H1 (cell line): ENCODE measurements at regions not wholly inside any gene's neighbourhood (a gene's known extent, or its start where the extent isn't known, plus 50 kb on each side); places are given as distances from the start of the nearest gene placed in this dataset.

ENCODE experiments used
- CTCF ChIA-PET: fragments of 300-600 bp; sonication (Branson Sonifier 250); formaldehyde crosslinking; loops from one replicate; lab custom pipeline; 2021; ENCODE audit not compliant: partially characterized antibody; lab: Charles Lee
- POLR2A ChIA-PET: fragments of 300-600 bp; sonication (Branson Sonifier 250); formaldehyde crosslinking; loops from one replicate; lab custom pipeline; 2021; ENCODE audit warnings: inconsistent platforms; ENCODE audit not compliant: partially characterized antibody; lab: Charles Lee
- DNase-seq, 2 experiments: peaks; one replicate each; pipeline versions ENCODE4 v3.0.0 to v3.0.0-alpha.2; 2010 to 2022; ENCODE audit warnings: low spot score in 2 of 2, low read depth in 1 of 2, mixed read lengths in 1 of 2
- FAIRE-seq: peaks from 2 replicates; lab custom pipeline; 2011; peaks lifted over from hg19 to GRCh38; lab: Jason Lieb, UNC
- H2AFZ ChIP-seq: 2 replicates; pipeline ENCODE4 v1.8.1; 2012; ENCODE audit warnings: low read length, inconsistent platforms
- H2AK5ac ChIP-seq: 2 replicates; pipeline ENCODE4 v1.6.1; 2013; ENCODE audit warnings: low read depth, low read length
- H2BK120ac ChIP-seq: replicated peaks from 2 replicates; pipeline ENCODE3; 2013; ENCODE audit warnings: low read depth, low read length, inconsistent platforms
- H2BK12ac ChIP-seq: 2 replicates; pipeline ENCODE4 v1.6.1; 2013; ENCODE audit warnings: low read depth, low read length
- H2BK15ac ChIP-seq: 2 replicates; pipeline ENCODE4 v1.6.1; 2013; ENCODE audit warnings: low read length
- H2BK20ac ChIP-seq: 2 replicates; pipeline ENCODE4 v1.6.1; 2013; ENCODE audit warnings: low read length
- H2BK5ac ChIP-seq: 2 replicates; pipeline ENCODE4 v1.6.1; 2013; ENCODE audit warnings: low read depth, low read length
- H3K14ac ChIP-seq: 2 replicates; pipeline ENCODE4 v1.6.1; 2013; ENCODE audit warnings: inconsistent platforms; ENCODE audit not compliant: insufficient read length
- H3K18ac ChIP-seq: 2 replicates; pipeline ENCODE4 v1.6.1; 2013; ENCODE audit warnings: low read length; ENCODE audit errors: extremely low read depth
- H3K23ac ChIP-seq: 2 replicates; pipeline ENCODE4 v1.6.1; 2013; ENCODE audit warnings: inconsistent platforms; ENCODE audit not compliant: insufficient read length
- H3K23me2 ChIP-seq: 2 replicates; pipeline ENCODE4 v1.6.1; 2013; ENCODE audit warnings: low read depth, low read length
- H3K27ac ChIP-seq: 2 replicates; pipeline ENCODE4 v1.6.1; 2011; ENCODE audit warnings: low read depth, low read length, inconsistent platforms
- H3K27me3 ChIP-seq, 4 experiments: replicated peaks in 1 of 4; 1 replicate in 1 of 4; 2 replicates in 3 of 4; pipeline versions ENCODE4 v1.6.1 to v1.8.1; 2011 to 2013; ENCODE audit warnings: low read length in 3 of 4, mild to moderate bottlenecking in 3 of 4, inconsistent platforms in 2 of 4, mixed read lengths in 2 of 4, moderate library complexity in 1 of 4; ENCODE audit not compliant: control insufficient read depth in 3 of 4, insufficient read depth in 3 of 4; ENCODE audit errors: extremely low read depth in 1 of 4
- H3K36me3 ChIP-seq, 4 experiments: 2 replicates each; pipeline versions ENCODE4 v1.6.1 to v1.8.1; 2011 to 2013; ENCODE audit warnings: mild to moderate bottlenecking in 4 of 4, low read length in 3 of 4, moderate library complexity in 2 of 4, control low read depth in 1 of 4, inconsistent platforms in 1 of 4; ENCODE audit not compliant: insufficient read depth in 4 of 4, control insufficient read depth in 2 of 4
- H3K4ac ChIP-seq: replicated peaks from 2 replicates; pipeline ENCODE3; 2013; ENCODE audit warnings: low read length, low read depth, mixed read lengths, inconsistent platforms; ENCODE audit not compliant: insufficient read length
- H3K4me1 ChIP-seq, 4 experiments: replicated peaks in 1 of 4; 1 replicate in 1 of 4; 2 replicates in 3 of 4; pipeline versions ENCODE4 v1.6.1 to v1.8.1; 2011 to 2013; ENCODE audit warnings: low read length in 3 of 4, inconsistent platforms in 2 of 4, mixed read lengths in 1 of 4; ENCODE audit not compliant: insufficient read depth in 4 of 4, control insufficient read depth in 3 of 4
- H3K4me2 ChIP-seq, 2 experiments: 2 replicates each; pipeline versions ENCODE4 v1.6.1 to v1.8.1; 2011 to 2013; ENCODE audit warnings: low read depth in 2 of 2, low read length in 2 of 2, control low read depth in 1 of 2, inconsistent platforms in 1 of 2, mild to moderate bottlenecking in 1 of 2; ENCODE audit not compliant: insufficient read depth in 1 of 2
- H3K4me3 ChIP-seq, 4 experiments: fragments of 200-600, 300-600 bp in 1 of 4; sonication (generic), shearing (Covaris generic), sonication (Bioruptor Twin) in 1 of 4; 2 replicates each; pipeline versions ENCODE4 v1.5.1 to v1.8.1; 2011 to 2016; ENCODE audit warnings: low read length in 4 of 4, low read depth in 3 of 4, control low read depth in 2 of 4, inconsistent platforms in 2 of 4, mild to moderate bottlenecking in 2 of 4, mixed read lengths in 1 of 4, moderate library complexity in 1 of 4; ENCODE audit not compliant: insufficient read depth in 2 of 4; ENCODE audit errors: extremely low read depth in 1 of 4
- H3K56ac ChIP-seq: replicated peaks from 2 replicates; pipeline ENCODE3; 2013; ENCODE audit warnings: low read depth, mild to moderate bottlenecking, mixed read lengths, low read length, inconsistent platforms; ENCODE audit not compliant: insufficient read length
- H3K79me1 ChIP-seq: 2 replicates; pipeline ENCODE4 v1.6.1; 2013; ENCODE audit warnings: low read depth, low read length, control low read depth
- H3K79me2 ChIP-seq, 2 experiments: 2 replicates each; pipeline versions ENCODE4 v1.6.1 to v1.8.1; 2012 to 2013; ENCODE audit warnings: low read length in 2 of 2, mild to moderate bottlenecking in 2 of 2, inconsistent platforms in 1 of 2; ENCODE audit not compliant: insufficient read depth in 2 of 2, control insufficient read depth in 1 of 2
- H3K9ac ChIP-seq, 4 experiments: replicated peaks in 1 of 4; 1 replicate in 1 of 4; 2 replicates in 3 of 4; pipeline versions ENCODE4 v1.6.1 to v1.8.1; 2011 to 2013; ENCODE audit warnings: low read depth in 3 of 4, low read length in 3 of 4, control low read depth in 2 of 4, mild to moderate bottlenecking in 2 of 4, moderate library complexity in 2 of 4, inconsistent platforms in 1 of 4; ENCODE audit errors: extremely low read depth in 1 of 4
- H3K9me3 ChIP-seq, 2 experiments: 2 replicates each; pipeline versions ENCODE4 v1.6.1 to v1.8.1; 2012 to 2013; ENCODE audit warnings: mild to moderate bottlenecking in 2 of 2, moderate library complexity in 2 of 2, control low read depth in 1 of 2, inconsistent platforms in 1 of 2, low read depth in 1 of 2, low read length in 1 of 2, mixed read lengths in 1 of 2; ENCODE audit not compliant: insufficient read depth in 2 of 2
- H4K20me1 ChIP-seq, 2 experiments: replicated peaks in 1 of 2; 2 replicates each; pipeline versions ENCODE3 to v1.8.1; 2011 to 2013; ENCODE audit warnings: inconsistent platforms in 2 of 2, low read length in 2 of 2, mild to moderate bottlenecking in 1 of 2; ENCODE audit not compliant: insufficient read depth in 2 of 2, control insufficient read depth in 1 of 2
- H4K5ac ChIP-seq: 2 replicates; pipeline ENCODE4 v1.6.1; 2013; ENCODE audit warnings: low read length, low read depth, mixed read lengths, inconsistent platforms; ENCODE audit not compliant: insufficient read length
- H4K8ac ChIP-seq: 2 replicates; pipeline ENCODE4 v1.8.0; 2013; ENCODE audit warnings: mild to moderate bottlenecking, moderate library complexity, low read length, inconsistent platforms; ENCODE audit not compliant: insufficient read depth; ENCODE audit errors: extremely low read depth
- H4K91ac ChIP-seq: replicated peaks from 2 replicates; pipeline ENCODE3; 2013; ENCODE audit warnings: low read length, mixed read lengths, inconsistent platforms; ENCODE audit not compliant: insufficient read length
- ATF3 ChIP-seq: IDR thresholded peaks from 2 replicates; pipeline ENCODE4 v1.6.1; 2011; ENCODE audit warnings: low read depth, mild to moderate bottlenecking, low read length; ENCODE audit not compliant: insufficient read depth
- CBX5 ChIP-seq: fragments of 300-800, 300-1000 bp; sonication (generic); IDR thresholded peaks from 2 replicates; pipeline ENCODE4 v1.7.1; 2016; ENCODE audit warnings: antibody characterized with exemption, low read length, low read depth
- GTF2F1 ChIP-seq: IDR thresholded peaks from 2 replicates; pipeline ENCODE4 v1.6.1; 2012; ENCODE audit warnings: low read depth, low read length, improper control_type of control experiment, borderline replicate concordance
- HDAC2 ChIP-seq, 2 experiments: fragments of 300-600 bp in 1 of 2; sonication (generic) in 1 of 2; IDR thresholded peaks; 2 replicates each; pipeline ENCODE4 v1.6.1; 2011 to 2012; ENCODE audit warnings: low read depth in 2 of 2, low read length in 2 of 2, mild to moderate bottlenecking in 2 of 2, moderate library complexity in 2 of 2, borderline replicate concordance in 1 of 2, inconsistent platforms in 1 of 2
- JUN ChIP-seq: IDR thresholded peaks from 2 replicates; pipeline ENCODE4 v1.6.1; 2011; ENCODE audit warnings: low read depth, mild to moderate bottlenecking, improper control_type of control experiment, low read length
- KDM4A ChIP-seq: IDR thresholded peaks from one replicate; pipeline ENCODE4 v1.7.1; 2012; ENCODE audit warnings: low read depth, mild to moderate bottlenecking, moderate library complexity, low read length, inconsistent platforms; ENCODE audit not compliant: severe bottlenecking
- MAFK ChIP-seq: IDR thresholded peaks from 2 replicates; pipeline ENCODE4 v1.6.1; 2012; ENCODE audit warnings: low read depth, mild to moderate bottlenecking, improper control_type of control experiment, low read length
- NRF1 ChIP-seq: IDR thresholded peaks from 2 replicates; pipeline ENCODE4 v1.6.1; 2011; ENCODE audit warnings: mild to moderate bottlenecking, low read depth, low read length, improper control_type of control experiment
- POLR2AphosphoS5 ChIP-seq: IDR thresholded peaks from 2 replicates; pipeline ENCODE4 v1.6.1; 2011; ENCODE audit warnings: low read depth, low read length
- RBBP5 ChIP-seq: IDR thresholded peaks from 2 replicates; pipeline ENCODE4 v1.7.1; 2012; ENCODE audit warnings: low read depth, mild to moderate bottlenecking, inconsistent platforms, low read length, moderate library complexity, borderline replicate concordance
- SIRT6 ChIP-seq: IDR thresholded peaks from one replicate; pipeline ENCODE4 v1.7.1; 2012; ENCODE audit warnings: low read length, inconsistent platforms
- SIX5 ChIP-seq: IDR thresholded peaks from 2 replicates; pipeline ENCODE4 v1.6.1; 2011; ENCODE audit warnings: mild to moderate bottlenecking, low read depth, low read length
- USF2 ChIP-seq: IDR thresholded peaks from 2 replicates; pipeline ENCODE4 v1.6.1; 2011; ENCODE audit warnings: low read length, improper control_type of control experiment
- WGBS, 2 experiments: shearing (Covaris generic) in 1 of 2; methylation state at CpG; one replicate each; pipeline versions ENCODE4 v1.1.6 to v1.1.7; 2013 to 2015; ENCODE audit warnings: low lambda C conversion rate in 2 of 2, mixed read lengths in 2 of 2, inconsistent platforms in 1 of 2, low coverage in 1 of 2, missing lambda C conversion rate in 1 of 2; ENCODE audit not compliant: insufficient replicate concordance in 2 of 2, insufficient coverage in 1 of 2, insufficient read length in 1 of 2; ENCODE audit errors: extremely low coverage in 1 of 2, missing lambda C conversion rate in 1 of 2; 5-methylcytosine and 5-hydroxymethylcytosine counted together

- H2AK5ac ChIP-seq, result no peak overlapping the region
- H3K4me3 ChIP-seq, result no peak overlapping the region
- H3K14ac ChIP-seq, result no peak overlapping the region
- no peaks in the 10 kb centered on the region for H3K36me3 ChIP-seq
- H2BK20ac ChIP-seq, result no peak overlapping the region
- H4K20me1 ChIP-seq, result no peaks in the 10 kb centered on the region
- H3K23me2 ChIP-seq, result no peaks in the 10 kb centered on the region
- H2BK120ac ChIP-seq, result no peak overlapping the region
- H2BK5ac ChIP-seq, result no peak overlapping the region
- no peaks in the 10 kb centered on the region for H3K79me2 ChIP-seq
- no peak overlapping the region for H3K4me2 ChIP-seq
- no peak overlapping the region for H3K9ac ChIP-seq
- no peak overlapping the region for H3K18ac ChIP-seq
- WGBS, 2 experiments, result 89% methylated on average over 2 of the region's 2 CpGs; no CpG with 5 or more reads in 1 of the 2 experiments
- H2BK12ac ChIP-seq, result no peak overlapping the region
- no peak overlapping the region for H2BK15ac ChIP-seq
- H4K91ac ChIP-seq, result no peak overlapping the region
- H3K9me3 ChIP-seq, result no peaks in the 10 kb centered on the region
- no peak overlapping the region for H2AFZ ChIP-seq
- H3K56ac ChIP-seq, result no peak overlapping the region
- H3K4me1 ChIP-seq, result no peaks in the 10 kb centered on the region
- DNase-seq (no peak), FAIRE-seq (no peak)
- H3K79me1 ChIP-seq, result no peaks in the 10 kb centered on the region
- no peak for TF ChIP-seq NRF1
- no peak for TF ChIP-seq USF2
- TF ChIP-seq MAFK, result no peak
- no peak for TF ChIP-seq HDAC2 (IDR thresholded peaks at IDR 0.05; ENCODE audit: borderline replicate concordance in 1 of 2, low read depth in 2 of 2, low read length in 2 of 2)
- TF ChIP-seq ATF3, result no peak
- no peak for TF ChIP-seq SIX5
- no peak for TF ChIP-seq KDM4A
- TF ChIP-seq SIRT6, result no peak
- TF ChIP-seq GTF2F1, result no peak
- TF ChIP-seq POLR2AphosphoS5, result no peak
- no peak for TF ChIP-seq JUN
- TF ChIP-seq RBBP5, result no peak
- no peak for TF ChIP-seq CBX5
- POLR2A ChIA-PET, result no interaction called here
- no peak overlapping the region for H3K4ac ChIP-seq
- H3K27ac ChIP-seq, result no peak overlapping the region
- no peak overlapping the region for H4K5ac ChIP-seq
- CTCF ChIA-PET, result no interaction called here
- H3K23ac ChIP-seq, result no peak overlapping the region
- H4K8ac ChIP-seq, result no peak overlapping the region
- no peaks in the 10 kb centered on the region for H3K27me3 ChIP-seq
Measured at GRCh38 chr21:28776251-28776650, 216.4 kb downstream of the LTN1 start.
